ENCODE measurements at regions not wholly inside any gene's neighbourhood (a gene's known extent, or its start where the extent isn't known, plus 50 kb on each side); places are given as distances from the start of the nearest gene placed in this dataset.

GRCh38 chr2:207416900-207417299, 112.9 kb upstream of the CREB1 start:
- DNase-seq (ENCODE audit: extremely low read depth, insufficient read length): no peak

GRCh38 chr2:207417301-207417718, 112.5 kb upstream of the CREB1 start:
- DNase-seq (ENCODE audit: extremely low read depth, insufficient read length): no peak
- Histone ChIP-seq H3K36me3 (ENCODE audit: control insufficient read depth, insufficient read depth, low read length) (no peaks in the 10 kb centered on the region), H3K4me3 (replicated peaks; ENCODE audit: low read depth, low read length) (no peak overlapping the region), H3K27me3 (replicated peaks; ENCODE audit: control insufficient read depth, insufficient read depth, low read length) (no peaks in the 10 kb centered on the region)
- TF ChIP-seq CTCF (IDR thresholded peaks at IDR 0.05; ENCODE audit: insufficient read depth, low read length, poor library complexity, severe bottlenecking): no peak

More at GRCh38 chr2:207416900-207417299, 112.9 kb upstream of the CREB1 start:
- H3K27me3 ChIP-seq (replicated peaks; ENCODE audit: control insufficient read depth, insufficient read depth, low read length): no peaks in the 10 kb centered on the region
- H3K36me3 ChIP-seq (ENCODE audit: control insufficient read depth, insufficient read depth, low read length): no peaks in the 10 kb centered on the region
- no peak overlapping the region for H3K4me3 ChIP-seq (replicated peaks; ENCODE audit: low read depth, low read length)
- TF ChIP-seq CTCF (IDR thresholded peaks at IDR 0.05; ENCODE audit: insufficient read depth, low read length, poor library complexity, severe bottlenecking): no peak

GRCh38 chr2:207418419-207418818, 111.3 kb upstream of the CREB1 start:
- H3K36me3 ChIP-seq (ENCODE audit: control insufficient read depth, insufficient read depth, low read length): no peaks in the 10 kb centered on the region
- DNase-seq (ENCODE audit: extremely low read depth, insufficient read length): no peak
- no peak for TF ChIP-seq CTCF (IDR thresholded peaks at IDR 0.05; ENCODE audit: insufficient read depth, low read length, poor library complexity, severe bottlenecking)
- no peak overlapping the region for H3K4me3 ChIP-seq (replicated peaks; ENCODE audit: low read depth, low read length)
- no peaks in the 10 kb centered on the region for H3K27me3 ChIP-seq (replicated peaks; ENCODE audit: control insufficient read depth, insufficient read depth, low read length)

GRCh38 chr2:207419331-207419730, 110.4 kb upstream of the CREB1 start:
- no peak for TF ChIP-seq CTCF (IDR thresholded peaks at IDR 0.05; ENCODE audit: insufficient read depth, low read length, poor library complexity, severe bottlenecking)
- Histone ChIP-seq H3K4me3 (replicated peaks; ENCODE audit: low read depth, low read length) (no peak overlapping the region), H3K27me3 (replicated peaks; ENCODE audit: control insufficient read depth, insufficient read depth, low read length) (no peaks in the 10 kb centered on the region), H3K36me3 (ENCODE audit: control insufficient read depth, insufficient read depth, low read length) (no peaks in the 10 kb centered on the region)
- no peak for DNase-seq (ENCODE audit: extremely low read depth, insufficient read length)

- H3K36me3 ChIP-seq (ENCODE audit: control insufficient read depth, insufficient read depth, low read length): no peaks in the 10 kb centered on the region
- no peak for DNase-seq (ENCODE audit: extremely low read depth, insufficient read length)
- no peak for TF ChIP-seq CTCF (IDR thresholded peaks at IDR 0.05; ENCODE audit: insufficient read depth, low read length, poor library complexity, severe bottlenecking)
- H3K27me3 ChIP-seq (replicated peaks; ENCODE audit: control insufficient read depth, insufficient read depth, low read length): no peaks in the 10 kb centered on the region
- H3K4me3 ChIP-seq (replicated peaks; ENCODE audit: low read depth, low read length): no peak overlapping the region
These were observed 108.1 kb upstream of the CREB1 start for GRCh38 chr2:207421671-207422070.

- peak; percentile 4 for DNase-seq (ENCODE audit: extremely low read depth, insufficient read length)
- Histone ChIP-seq H3K4me3 (replicated peaks; ENCODE audit: low read depth, low read length) (no peak overlapping the region), H3K27me3 (replicated peaks; ENCODE audit: control insufficient read depth, insufficient read depth, low read length) (no peaks in the 10 kb centered on the region), H3K36me3 (ENCODE audit: control insufficient read depth, insufficient read depth, low read length) (no peaks in the 10 kb centered on the region)
- no peak for TF ChIP-seq CTCF (IDR thresholded peaks at IDR 0.05; ENCODE audit: insufficient read depth, low read length, poor library complexity, severe bottlenecking)
These were observed 107.4 kb upstream of the CREB1 start for GRCh38 chr2:207422380-207422779.
